ENCODE measurements at regions not wholly inside any gene's neighbourhood (a gene's known extent, or its start where the extent isn't known, plus 50 kb on each side); places are given as distances from the start of the nearest gene placed in this dataset.

GRCh38 chr1:101363891-101364318, 127.1 kb downstream of the S1PR1 start:
- no peak for FAIRE-seq
- DNase-seq (ENCODE audit: low spot score) = no peak
- no peaks in the 10 kb centered on the region for H3K36me3 ChIP-seq (replicated peaks in 1 of 2; ENCODE audit: control insufficient read depth in 1 of 2, insufficient read depth in 2 of 2, low read length in 2 of 2)
- H3K9ac ChIP-seq (ENCODE audit: insufficient read depth, low read depth, low read length) = no peak overlapping the region
- no peak overlapping the region for H2AFZ ChIP-seq (ENCODE audit: low read length)
- no peaks in the 10 kb centered on the region for H3K27me3 ChIP-seq (ENCODE audit: control insufficient read depth in 1 of 2, insufficient read depth in 2 of 2, low read length in 2 of 2)
- H3K4me1 ChIP-seq (ENCODE audit: insufficient read depth, low read length) = no peaks in the 10 kb centered on the region
- TF ChIP-seq MIER2 (CRISPR knock-in tag; IDR thresholded peaks at IDR 0.05) = no peak
- TF ChIP-seq, protein P1, sequence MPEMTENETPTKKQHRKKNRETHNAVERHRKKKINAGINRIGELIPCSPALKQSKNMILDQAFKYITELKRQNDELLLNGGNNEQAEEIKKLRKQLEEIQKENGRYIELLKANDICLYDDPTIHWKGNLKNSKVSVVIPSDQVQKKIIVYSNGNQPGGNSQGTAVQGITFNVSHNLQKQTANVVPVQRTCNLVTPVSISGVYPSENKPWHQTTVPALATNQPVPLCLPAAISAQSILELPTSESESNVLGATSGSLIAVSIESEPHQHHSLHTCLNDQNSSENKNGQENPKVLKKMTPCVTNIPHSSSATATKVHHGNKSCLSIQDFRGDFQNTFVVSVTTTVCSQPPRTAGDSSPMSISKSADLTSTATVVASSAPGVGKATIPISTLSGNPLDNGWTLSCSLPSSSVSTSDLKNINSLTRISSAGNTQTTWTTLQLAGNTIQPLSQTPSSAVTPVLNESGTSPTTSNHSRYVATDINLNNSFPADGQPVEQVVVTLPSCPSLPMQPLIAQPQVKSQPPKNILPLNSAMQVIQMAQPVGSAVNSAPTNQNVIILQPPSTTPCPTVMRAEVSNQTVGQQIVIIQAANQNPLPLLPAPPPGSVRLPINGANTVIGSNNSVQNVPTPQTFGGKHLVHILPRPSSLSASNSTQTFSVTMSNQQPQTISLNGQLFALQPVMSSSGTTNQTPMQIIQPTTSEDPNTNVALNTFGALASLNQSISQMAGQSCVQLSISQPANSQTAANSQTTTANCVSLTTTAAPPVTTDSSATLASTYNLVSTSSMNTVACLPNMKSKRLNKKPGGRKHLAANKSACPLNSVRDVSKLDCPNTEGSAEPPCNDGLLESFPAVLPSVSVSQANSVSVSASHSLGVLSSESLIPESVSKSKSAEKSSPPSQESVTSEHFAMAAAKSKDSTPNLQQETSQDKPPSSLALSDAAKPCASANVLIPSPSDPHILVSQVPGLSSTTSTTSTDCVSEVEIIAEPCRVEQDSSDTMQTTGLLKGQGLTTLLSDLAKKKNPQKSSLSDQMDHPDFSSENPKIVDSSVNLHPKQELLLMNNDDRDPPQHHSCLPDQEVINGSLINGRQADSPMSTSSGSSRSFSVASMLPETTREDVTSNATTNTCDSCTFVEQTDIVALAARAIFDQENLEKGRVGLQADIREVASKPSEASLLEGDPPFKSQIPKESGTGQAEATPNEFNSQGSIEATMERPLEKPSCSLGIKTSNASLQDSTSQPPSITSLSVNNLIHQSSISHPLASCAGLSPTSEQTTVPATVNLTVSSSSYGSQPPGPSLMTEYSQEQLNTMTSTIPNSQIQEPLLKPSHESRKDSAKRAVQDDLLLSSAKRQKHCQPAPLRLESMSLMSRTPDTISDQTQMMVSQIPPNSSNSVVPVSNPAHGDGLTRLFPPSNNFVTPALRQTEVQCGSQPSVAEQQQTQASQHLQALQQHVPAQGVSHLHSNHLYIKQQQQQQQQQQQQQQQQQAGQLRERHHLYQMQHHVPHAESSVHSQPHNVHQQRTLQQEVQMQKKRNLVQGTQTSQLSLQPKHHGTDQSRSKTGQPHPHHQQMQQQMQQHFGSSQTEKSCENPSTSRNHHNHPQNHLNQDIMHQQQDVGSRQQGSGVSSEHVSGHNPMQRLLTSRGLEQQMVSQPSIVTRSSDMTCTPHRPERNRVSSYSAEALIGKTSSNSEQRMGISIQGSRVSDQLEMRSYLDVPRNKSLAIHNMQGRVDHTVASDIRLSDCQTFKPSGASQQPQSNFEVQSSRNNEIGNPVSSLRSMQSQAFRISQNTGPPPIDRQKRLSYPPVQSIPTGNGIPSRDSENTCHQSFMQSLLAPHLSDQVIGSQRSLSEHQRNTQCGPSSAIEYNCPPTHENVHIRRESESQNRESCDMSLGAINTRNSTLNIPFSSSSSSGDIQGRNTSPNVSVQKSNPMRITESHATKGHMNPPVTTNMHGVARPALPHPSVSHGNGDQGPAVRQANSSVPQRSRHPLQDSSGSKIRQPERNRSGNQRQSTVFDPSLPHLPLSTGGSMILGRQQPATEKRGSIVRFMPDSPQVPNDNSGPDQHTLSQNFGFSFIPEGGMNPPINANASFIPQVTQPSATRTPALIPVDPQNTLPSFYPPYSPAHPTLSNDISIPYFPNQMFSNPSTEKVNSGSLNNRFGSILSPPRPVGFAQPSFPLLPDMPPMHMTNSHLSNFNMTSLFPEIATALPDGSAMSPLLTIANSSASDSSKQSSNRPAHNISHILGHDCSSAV (CRISPR knock-in tag; IDR thresholded peaks at IDR 0.05; ENCODE audit: borderline replicate concordance) = no peak
- no peak overlapping the region for H3K4me3 ChIP-seq (replicated peaks in 1 of 3; ENCODE audit: insufficient read depth in 1 of 3, low read depth in 2 of 3, low read length in 3 of 3)
- POLR2A ChIA-PET = no interaction called here
- H3K79me2 ChIP-seq (ENCODE audit: insufficient read depth, low read length) = no peaks in the 10 kb centered on the region
- no peak overlapping the region for H3K4me2 ChIP-seq (ENCODE audit: low read depth, low read length)
- in situ Hi-C loops (cut with HindIII; ENCODE audit: extremely low pct_ligation_motif_present, low pct_unique_long_range_greater_than_20kb) (no loop called here), intact Hi-C loops (cut with micrococcal nuclease; ENCODE audit: unreplicated experiment) (no loop called here)
- BruUV-seq (replicated peaks) = no TSS peak
- ATAC-seq = no peak
- H3K9me3 ChIP-seq (ENCODE audit: low read length) = no peaks in the 10 kb centered on the region
- no peak overlapping the region for H3K27ac ChIP-seq (ENCODE audit: extremely low read length, insufficient read depth, low read length)
- H4K20me1 ChIP-seq (ENCODE audit: insufficient read depth, low read length) = no peaks in the 10 kb centered on the region
- CTCF ChIA-PET (ENCODE audit: low intra/inter-chr PET ratio, low total read pairs) = no interaction called here

All from HepG2 (cell line).